Mesenchymal stem cell (in vitro differentiated cells and primary cell): ENCODE measurements at regions not wholly inside any gene's neighbourhood (a gene's known extent, or its start where the extent isn't known, plus 50 kb on each side); places are given as distances from the start of the nearest gene placed in this dataset.

Source experiments
- DNase-seq: peaks from one replicate; pipeline ENCODE4 v3.0.0-alpha.2; 2013
- H2AFZ ChIP-seq: one replicate; pipeline ENCODE4 v1.6.1; 2013; ENCODE audit warnings: low read depth, mild to moderate bottlenecking, control low read depth, inconsistent platforms, low read length, moderate library complexity
- H2AK5ac ChIP-seq: 2 replicates; pipeline ENCODE4 v1.6.1; 2013; ENCODE audit warnings: low read length, moderate library complexity, mild to moderate bottlenecking, inconsistent platforms; ENCODE audit not compliant: severe bottlenecking
- H2BK120ac ChIP-seq: one replicate; pipeline ENCODE4 v1.6.1; 2013; ENCODE audit warnings: low read depth, mild to moderate bottlenecking, inconsistent platforms, low read length, moderate library complexity
- H2BK12ac ChIP-seq, 2 experiments: one replicate each; pipeline ENCODE4 v1.6.1; 2013; ENCODE audit warnings: inconsistent platforms in 2 of 2, low read length in 2 of 2, mild to moderate bottlenecking in 2 of 2, moderate library complexity in 2 of 2, control low read depth in 1 of 2
- H2BK15ac ChIP-seq: one replicate; pipeline ENCODE4 v1.6.1; 2013; ENCODE audit warnings: mild to moderate bottlenecking, low read depth, inconsistent platforms; ENCODE audit not compliant: poor library complexity, severe bottlenecking
- H2BK5ac ChIP-seq: 2 replicates; pipeline ENCODE4 v1.6.1; 2013; ENCODE audit warnings: low read depth, mild to moderate bottlenecking, low read length, control low read depth, inconsistent platforms; ENCODE audit not compliant: poor library complexity, severe bottlenecking
- H3K14ac ChIP-seq, 2 experiments: one replicate each; pipeline ENCODE4 v1.6.1; 2013; ENCODE audit warnings: inconsistent platforms in 2 of 2, low read length in 2 of 2, control low read depth in 1 of 2, mild to moderate bottlenecking in 1 of 2, moderate library complexity in 1 of 2
- H3K18ac ChIP-seq, 2 experiments: one replicate each; pipeline ENCODE4 v1.6.1; 2013; ENCODE audit warnings: inconsistent platforms in 2 of 2, low read length in 2 of 2, control low read depth in 1 of 2, low read depth in 1 of 2, mild to moderate bottlenecking in 1 of 2
- H3K23ac ChIP-seq, 2 experiments: one replicate each; pipeline ENCODE4 v1.6.1; 2013; ENCODE audit warnings: inconsistent platforms in 2 of 2, low read length in 2 of 2, mild to moderate bottlenecking in 2 of 2, moderate library complexity in 2 of 2, control low read depth in 1 of 2
- H3K27ac ChIP-seq: 2 replicates; pipeline ENCODE4 v1.5.1; 2013; ENCODE audit warnings: mild to moderate bottlenecking, moderate library complexity, low read length, control low read depth, inconsistent platforms; ENCODE audit not compliant: poor library complexity, severe bottlenecking
- H3K27me3 ChIP-seq, 2 experiments: 2 replicates each; pipeline versions ENCODE4 v1.6.1 to v1.7.0; 2013; ENCODE audit warnings: low read length in 2 of 2, mild to moderate bottlenecking in 2 of 2, moderate library complexity in 2 of 2, control low read depth in 1 of 2, inconsistent platforms in 1 of 2; ENCODE audit not compliant: control insufficient read depth in 1 of 2, insufficient read depth in 1 of 2
- H3K36me3 ChIP-seq, 2 experiments: 2 replicates each; pipeline versions ENCODE4 v1.6.1 to v1.7.0; 2013; ENCODE audit warnings: low read length in 2 of 2, control low read depth in 1 of 2, inconsistent platforms in 1 of 2, low read depth in 1 of 2, mild to moderate bottlenecking in 1 of 2; ENCODE audit not compliant: insufficient read depth in 2 of 2, control insufficient read depth in 1 of 2
- H3K4ac ChIP-seq, 2 experiments: one replicate each; pipeline ENCODE4 v1.6.1; 2013; ENCODE audit warnings: inconsistent platforms in 2 of 2, low read length in 2 of 2, mild to moderate bottlenecking in 2 of 2, moderate library complexity in 2 of 2, control low read depth in 1 of 2, low read depth in 1 of 2
- H3K4me1 ChIP-seq: 2 replicates; pipeline ENCODE4 v1.6.1; 2013; ENCODE audit warnings: low read depth, low read length, control low read depth; ENCODE audit not compliant: control insufficient read depth, insufficient read depth
- H3K4me2 ChIP-seq: 2 replicates; pipeline ENCODE4 v1.6.1; 2013; ENCODE audit warnings: low read length, mild to moderate bottlenecking, inconsistent platforms; ENCODE audit not compliant: poor library complexity, severe bottlenecking
- H3K4me3 ChIP-seq, 2 experiments: 2 replicates each; pipeline versions ENCODE4 v1.5.1 to v1.7.0; 2013; ENCODE audit warnings: low read length in 2 of 2, mild to moderate bottlenecking in 2 of 2, control low read depth in 1 of 2, low read depth in 1 of 2; ENCODE audit not compliant: insufficient read depth in 1 of 2
- H3K79me1 ChIP-seq: replicated peaks from 2 replicates; pipeline ENCODE4 v1.6.1; 2013; ENCODE audit warnings: mild to moderate bottlenecking, control low read depth, low read length, inconsistent platforms; ENCODE audit not compliant: poor library complexity, severe bottlenecking
- H3K9ac ChIP-seq: 2 replicates; pipeline ENCODE4 v1.7.0; 2013; ENCODE audit warnings: mild to moderate bottlenecking, low read length, moderate library complexity
- H3K9me3 ChIP-seq: 2 replicates; pipeline ENCODE4 v1.7.0; 2013; ENCODE audit warnings: mild to moderate bottlenecking, low read length; ENCODE audit not compliant: control insufficient read depth
- H4K8ac ChIP-seq: one replicate; pipeline ENCODE4 v1.6.1; 2013; ENCODE audit warnings: inconsistent platforms, mild to moderate bottlenecking, low read length, moderate library complexity
- H4K91ac ChIP-seq: one replicate; pipeline ENCODE4 v1.6.1; 2013; ENCODE audit warnings: mild to moderate bottlenecking, low read length, inconsistent platforms
- WGBS: methylation state at CpG from one replicate; pipeline ENCODE4 v1.1.7; 2013; ENCODE audit warnings: mixed read lengths; 5-methylcytosine and 5-hydroxymethylcytosine counted together

DNA sequence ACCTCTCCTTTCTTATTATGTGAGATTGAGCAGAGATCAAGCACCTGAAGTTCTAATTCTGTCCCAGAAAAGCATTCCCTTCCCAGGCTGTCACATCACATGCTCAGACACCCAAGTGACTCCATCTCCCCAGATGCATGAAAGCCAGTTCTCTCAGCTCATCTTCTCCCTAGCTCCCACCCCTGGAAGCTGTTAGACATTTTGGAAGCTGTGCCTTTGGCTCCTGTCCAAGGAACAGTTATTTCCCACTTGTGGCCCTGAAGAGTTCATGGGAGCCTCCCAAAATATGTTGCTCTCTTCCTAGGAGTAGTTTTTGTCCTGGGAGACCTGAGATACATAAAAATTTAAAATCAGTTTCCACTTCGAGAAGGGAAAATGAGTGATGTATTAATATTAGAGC, 161.4 kb upstream of the GAS1 start:
- no peaks in the 10 kb centered on the region for H3K79me1 ChIP-seq
- H2BK15ac ChIP-seq, result no peak overlapping the region
- H3K4me3 ChIP-seq, result no peak overlapping the region
- peaks cover 2% of the 10 kb centered on the region for H3K4me1 ChIP-seq
- H3K14ac ChIP-seq, result no peak overlapping the region
- H2BK5ac ChIP-seq, result no peak overlapping the region
- H3K23ac ChIP-seq, result no peak overlapping the region
- no peak overlapping the region for H2BK120ac ChIP-seq
- no peaks in the 10 kb centered on the region for H3K36me3 ChIP-seq
- peak overlapping the region; percentile 57 for H3K27ac ChIP-seq
- 67% methylated on average over 1 of the region's 1 CpG for WGBS
- H3K9ac ChIP-seq, result no peak overlapping the region
- H3K18ac ChIP-seq, result no peak overlapping the region
- no peak overlapping the region for H4K91ac ChIP-seq
- DNase-seq, result no peak
- peak overlapping the region in 1 of 2 experiments; percentile 15 for H2BK12ac ChIP-seq
- H3K4me2 ChIP-seq, result no peak overlapping the region
- H2AFZ ChIP-seq, result peak overlapping the region; percentile 58
- no peak overlapping the region for H4K8ac ChIP-seq
- peak overlapping the region; percentile 61 for H2AK5ac ChIP-seq
- peaks cover 8% of the 10 kb centered on the region for H3K9me3 ChIP-seq
- no peak overlapping the region for H3K4ac ChIP-seq
- no peaks in the 10 kb centered on the region for H3K27me3 ChIP-seq

DNA sequence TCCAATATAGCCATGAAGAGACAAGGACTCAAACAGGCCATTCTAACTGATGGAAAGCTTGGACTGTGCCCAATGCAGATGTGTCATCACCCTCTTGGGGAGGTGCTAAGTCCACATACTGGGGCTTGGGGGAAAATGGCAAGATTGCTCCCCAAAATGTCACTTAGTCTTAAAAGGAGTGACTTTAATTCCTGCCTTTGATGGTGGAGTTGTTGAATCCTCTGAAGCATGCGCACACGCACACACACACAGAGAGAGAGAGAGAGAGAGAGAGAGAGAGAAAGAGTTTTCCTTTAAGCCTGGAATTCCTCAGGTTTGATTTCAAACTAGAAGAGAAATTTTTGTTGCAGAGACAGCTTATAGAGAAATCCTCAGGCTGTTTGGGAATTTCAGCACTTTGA, 161.9 kb upstream of the GAS1 start:
- Histone ChIP-seq H3K4ac (no peak overlapping the region), H3K27me3 (no peaks in the 10 kb centered on the region), H2BK15ac (no peak overlapping the region), H2AFZ (no peak overlapping the region), H2BK12ac (no peak overlapping the region), H3K18ac (peak overlapping the region in 1 of 2 experiments; percentile 37), H3K79me1 (no peaks in the 10 kb centered on the region), H3K9me3 (peaks cover 8% of the 10 kb centered on the region), H2AK5ac (no peak overlapping the region), H3K4me2 (no peak overlapping the region), H4K91ac (no peak overlapping the region), H3K27ac (peak overlapping the region; percentile 57), H4K8ac (no peak overlapping the region), H2BK5ac (no peak overlapping the region), H3K23ac (no peak overlapping the region), H3K36me3 (no peaks in the 10 kb centered on the region), H3K14ac (no peak overlapping the region), H3K4me1 (peaks cover 2% of the 10 kb centered on the region), H3K4me3 (no peak overlapping the region), H3K9ac (peak overlapping the region; percentile 42), H2BK120ac (no peak overlapping the region)
- peak; percentile 30 for DNase-seq
- WGBS, result 99% methylated on average over 2 of the region's 2 CpGs

DNA sequence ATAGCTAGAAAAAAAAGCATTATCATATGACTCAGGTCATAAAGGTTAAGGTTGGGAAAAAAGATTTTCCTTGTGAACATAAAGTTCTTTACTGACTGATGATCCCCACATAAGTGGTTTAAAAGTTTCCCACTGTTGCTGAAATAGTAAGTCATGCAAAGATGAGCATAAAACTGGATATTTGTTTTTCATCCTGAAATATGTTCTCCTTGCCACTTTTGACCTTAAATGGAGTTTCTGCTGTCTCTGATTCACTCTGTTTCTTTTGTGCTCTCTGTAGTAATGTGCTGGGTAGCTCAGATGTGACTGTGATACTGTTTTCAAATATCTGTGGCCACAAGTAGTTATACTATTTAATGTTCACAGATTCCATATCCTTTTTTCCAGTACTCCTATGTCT, 162.5 kb upstream of the GAS1 start:
- Histone ChIP-seq H3K14ac (no peak overlapping the region), H3K18ac (no peak overlapping the region), H2BK120ac (no peak overlapping the region)

DNA sequence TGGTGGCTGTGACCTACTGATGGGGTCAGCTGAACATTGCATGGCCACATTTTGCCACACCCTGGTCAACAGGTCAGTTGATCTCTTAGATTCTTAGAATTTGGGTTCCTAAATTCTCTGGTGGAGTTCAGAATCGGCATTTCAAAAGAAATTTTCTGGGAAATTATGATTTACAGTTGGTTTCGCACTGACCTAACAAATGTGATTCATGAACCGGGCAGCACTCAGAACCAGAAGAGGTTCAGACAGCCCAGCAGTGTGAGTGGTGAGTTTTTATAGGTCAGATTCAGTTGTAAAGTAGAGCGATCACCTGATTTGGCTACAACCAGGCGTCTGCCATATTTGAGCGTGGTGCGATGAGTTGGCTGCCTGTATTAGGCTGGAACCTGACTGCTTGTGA, 163.7 kb upstream of the GAS1 start:
- no peak overlapping the region for H3K9ac ChIP-seq
- peaks cover 2% of the 10 kb centered on the region for H3K4me1 ChIP-seq
- H2BK120ac ChIP-seq, result no peak overlapping the region
- H3K23ac ChIP-seq, result no peak overlapping the region
- no peaks in the 10 kb centered on the region for H3K36me3 ChIP-seq
- no peak for DNase-seq
- H3K18ac ChIP-seq, result peak overlapping the region in 1 of 2 experiments; percentile 4
- H3K14ac ChIP-seq, result no peak overlapping the region
- H2BK5ac ChIP-seq, result no peak overlapping the region
- no peaks in the 10 kb centered on the region for H3K27me3 ChIP-seq
- peaks cover 8% of the 10 kb centered on the region for H3K9me3 ChIP-seq
- no peak overlapping the region for H2BK15ac ChIP-seq
- H3K27ac ChIP-seq, result no peak overlapping the region
- no peak overlapping the region for H2AFZ ChIP-seq
- H3K4me2 ChIP-seq, result no peak overlapping the region
- no peak overlapping the region for H2BK12ac ChIP-seq
- no peak overlapping the region for H3K4me3 ChIP-seq
- no peak overlapping the region for H3K4ac ChIP-seq
- H3K79me1 ChIP-seq, result no peaks in the 10 kb centered on the region
- no peak overlapping the region for H2AK5ac ChIP-seq
- H4K91ac ChIP-seq, result no peak overlapping the region
- 90% methylated on average over 7 of the region's 7 CpGs for WGBS
- H4K8ac ChIP-seq, result no peak overlapping the region

More for the DNA sequence above, 162.5 kb upstream of the GAS1 start:
- Histone ChIP-seq H4K91ac (no peak overlapping the region), H3K23ac (no peak overlapping the region), H2BK15ac (no peak overlapping the region), H3K27ac (peak overlapping the region; percentile 49), H2AK5ac (no peak overlapping the region), H3K36me3 (no peaks in the 10 kb centered on the region), H3K9me3 (peaks cover 8% of the 10 kb centered on the region), H2BK12ac (no peak overlapping the region), H3K4me3 (no peak overlapping the region), H3K9ac (peak overlapping the region; percentile 42), H3K79me1 (no peaks in the 10 kb centered on the region), H2AFZ (no peak overlapping the region), H3K4ac (no peak overlapping the region), H4K8ac (no peak overlapping the region), H3K4me2 (no peak overlapping the region), H2BK5ac (no peak overlapping the region), H3K27me3 (no peaks in the 10 kb centered on the region), H3K4me1 (peaks cover 2% of the 10 kb centered on the region)
- DNase-seq, result no peak
